NB4 (cell line): ENCODE measurements at regions not wholly inside any gene's neighbourhood (a gene's known extent, or its start where the extent isn't known, plus 50 kb on each side); places are given as distances from the start of the nearest gene placed in this dataset.

ENCODE experiments used
- POLR2A ChIP-seq: IDR thresholded peaks from 2 replicates; pipeline ENCODE4 v1.6.1; 2011; ENCODE audit warnings: mild to moderate bottlenecking; ENCODE audit not compliant: insufficient read length; ENCODE audit errors: extremely low read depth
- TF ChIP-seq, protein P1 (sequence below): IDR thresholded peaks from one replicate; pipeline ENCODE4 v1.5.1; 2012; ENCODE audit warnings: low read depth, low read length

DNA sequence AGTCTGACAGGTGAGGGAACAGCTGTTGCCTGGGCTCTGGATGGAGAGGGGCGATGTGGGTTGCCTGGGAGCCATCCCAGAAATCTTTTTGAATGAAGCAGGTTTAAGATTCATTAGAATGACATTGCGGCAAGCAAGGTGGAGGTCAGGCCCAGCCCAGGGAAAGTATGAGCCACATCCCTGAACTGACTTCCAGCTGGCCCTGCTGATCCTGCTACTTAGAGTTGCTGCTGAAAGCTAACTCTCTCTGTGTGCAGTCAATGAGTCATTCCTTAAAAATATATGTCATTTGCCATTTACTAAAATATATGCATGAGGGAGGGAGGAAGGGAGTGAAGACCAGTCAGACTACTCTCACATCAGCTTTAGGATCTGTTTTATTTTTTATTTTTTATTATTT is 54.3 kb upstream of the RAB3GAP2 start:
- TF ChIP-seq, protein P1, sequence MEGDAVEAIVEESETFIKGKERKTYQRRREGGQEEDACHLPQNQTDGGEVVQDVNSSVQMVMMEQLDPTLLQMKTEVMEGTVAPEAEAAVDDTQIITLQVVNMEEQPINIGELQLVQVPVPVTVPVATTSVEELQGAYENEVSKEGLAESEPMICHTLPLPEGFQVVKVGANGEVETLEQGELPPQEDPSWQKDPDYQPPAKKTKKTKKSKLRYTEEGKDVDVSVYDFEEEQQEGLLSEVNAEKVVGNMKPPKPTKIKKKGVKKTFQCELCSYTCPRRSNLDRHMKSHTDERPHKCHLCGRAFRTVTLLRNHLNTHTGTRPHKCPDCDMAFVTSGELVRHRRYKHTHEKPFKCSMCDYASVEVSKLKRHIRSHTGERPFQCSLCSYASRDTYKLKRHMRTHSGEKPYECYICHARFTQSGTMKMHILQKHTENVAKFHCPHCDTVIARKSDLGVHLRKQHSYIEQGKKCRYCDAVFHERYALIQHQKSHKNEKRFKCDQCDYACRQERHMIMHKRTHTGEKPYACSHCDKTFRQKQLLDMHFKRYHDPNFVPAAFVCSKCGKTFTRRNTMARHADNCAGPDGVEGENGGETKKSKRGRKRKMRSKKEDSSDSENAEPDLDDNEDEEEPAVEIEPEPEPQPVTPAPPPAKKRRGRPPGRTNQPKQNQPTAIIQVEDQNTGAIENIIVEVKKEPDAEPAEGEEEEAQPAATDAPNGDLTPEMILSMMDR: no peak
- TF ChIP-seq POLR2A: no peak
